GM19372 (cell line): ENCODE measurements at regions not wholly inside any gene's neighbourhood (a gene's known extent, or its start where the extent isn't known, plus 50 kb on each side); places are given as distances from the start of the nearest gene placed in this dataset.

ENCODE experiments used
- ATAC-seq: cut with Tn5 transposase; IDR thresholded peaks from one replicate; pipeline ENCODE4 v1.9.1; 2021; ENCODE audit warnings: mild to moderate bottlenecking, low read depth, moderate library complexity; ENCODE audit not compliant: unreplicated experiment

- ATAC-seq, result no peak
Measured at GRCh38 chr2:76330865-76331264, 620.1 kb upstream of the GCFC2 start.

- no peak for ATAC-seq
Measured at GRCh38 chr2:76326636-76327035, 615.9 kb upstream of the GCFC2 start.

GRCh38 chr2:76323381-76323780 is 612.7 kb upstream of the GCFC2 start:
- no peak for ATAC-seq

GRCh38 chr2:76320716-76321115 is 610.0 kb upstream of the GCFC2 start:
- ATAC-seq, result no peak

- ATAC-seq, result no peak
Measured at GRCh38 chr2:76318848-76319360, 608.2 kb upstream of the GCFC2 start.

- ATAC-seq, result no peak
Measured at GRCh38 chr2:76316691-76317090, 606.0 kb upstream of the GCFC2 start.

- no peak for ATAC-seq
Measured at GRCh38 chr2:76314271-76315020, 603.7 kb upstream of the GCFC2 start.

- ATAC-seq, result no peak
Measured at GRCh38 chr2:76312236-76312635, 601.5 kb upstream of the GCFC2 start.

- ATAC-seq, result no peak
Measured at GRCh38 chr2:76311728-76312127, 601.0 kb upstream of the GCFC2 start.

GRCh38 chr2:76310894-76311633 is 600.3 kb upstream of the GCFC2 start:
- ATAC-seq, result no peak

- no peak for ATAC-seq
Measured at GRCh38 chr2:76307495-76307894, 596.8 kb upstream of the GCFC2 start.

- no peak for ATAC-seq
Measured at GRCh38 chr2:76298041-76298440, 587.3 kb upstream of the GCFC2 start.

- ATAC-seq, result no peak
Measured at GRCh38 chr2:76296438-76296837, 585.7 kb upstream of the GCFC2 start.

- ATAC-seq, result no peak
Measured at GRCh38 chr2:76295762-76296161, 585.0 kb upstream of the GCFC2 start.

- ATAC-seq, result no peak
Measured at GRCh38 chr2:76288598-76288997, 577.9 kb upstream of the GCFC2 start.

- no peak for ATAC-seq
Measured at GRCh38 chr2:76288146-76288545, 577.4 kb upstream of the GCFC2 start.

GRCh38 chr2:76283350-76283749 is 572.6 kb upstream of the GCFC2 start:
- ATAC-seq, result no peak

GRCh38 chr2:76281156-76281841 is 570.6 kb upstream of the GCFC2 start:
- no peak for ATAC-seq

GRCh38 chr2:76280686-76281085 is 570.0 kb upstream of the GCFC2 start:
- ATAC-seq, result no peak

- no peak for ATAC-seq
Measured at GRCh38 chr2:76279142-76279541, 568.4 kb upstream of the GCFC2 start.

- no peak for ATAC-seq
Measured at GRCh38 chr2:76275788-76276187, 565.1 kb upstream of the GCFC2 start.
